LNCaP clone FGC (cell line): ENCODE measurements at regions not wholly inside any gene's neighbourhood (a gene's known extent, or its start where the extent isn't known, plus 50 kb on each side); places are given as distances from the start of the nearest gene placed in this dataset.

Source experiments
- DNase-seq: peaks from one replicate; pipeline ENCODE4 v3.0.0-alpha.2; 2011; ENCODE audit warnings: low read depth
- H3K4me3 ChIP-seq: 2 replicates; pipeline ENCODE4 v1.5.1; 2011; ENCODE audit warnings: mild to moderate bottlenecking, low read depth, low read length, control low read depth
- CTCF ChIP-seq: IDR thresholded peaks from 2 replicates; pipeline ENCODE4 v1.5.1; 2012; ENCODE audit warnings: mild to moderate bottlenecking; ENCODE audit not compliant: control insufficient read depth, insufficient read depth; ENCODE audit errors: extremely low read depth

GRCh38 chr16:72658888-72659717 is 388.8 kb downstream of the ZFHX3 start:
- no peak for DNase-seq
- no peak for TF ChIP-seq CTCF
- H3K4me3 ChIP-seq: no peak overlapping the region

GRCh38 chr16:72657791-72658190 is 390.1 kb downstream of the ZFHX3 start:
- DNase-seq: no peak
- no peak for TF ChIP-seq CTCF
- no peak overlapping the region for H3K4me3 ChIP-seq

- DNase-seq: no peak
- no peak for TF ChIP-seq CTCF
- no peak overlapping the region for H3K4me3 ChIP-seq
These were observed 390.8 kb downstream of the ZFHX3 start for GRCh38 chr16:72657164-72657563.

GRCh38 chr16:72654535-72654934 is 393.4 kb downstream of the ZFHX3 start:
- no peak overlapping the region for H3K4me3 ChIP-seq
- no peak for DNase-seq
- TF ChIP-seq CTCF: no peak

- TF ChIP-seq CTCF: no peak
- no peak for DNase-seq
- H3K4me3 ChIP-seq: no peak overlapping the region
These were observed 398.5 kb downstream of the ZFHX3 start for GRCh38 chr16:72649254-72649944.

GRCh38 chr16:72646615-72647014 is 401.3 kb downstream of the ZFHX3 start:
- no peak overlapping the region for H3K4me3 ChIP-seq
- no peak for DNase-seq
- no peak for TF ChIP-seq CTCF
